HG03460 (cell line): ENCODE measurements at regions not wholly inside any gene's neighbourhood (a gene's known extent, or its start where the extent isn't known, plus 50 kb on each side); places are given as distances from the start of the nearest gene placed in this dataset.

ENCODE experiments used
- ATAC-seq: cut with Tn5 transposase; IDR thresholded peaks from one replicate; pipeline ENCODE4 v1.9.1; 2021; ENCODE audit not compliant: unreplicated experiment

- ATAC-seq = no peak
Measured at GRCh38 chr6:145485288-145485687, 250.0 kb downstream of the EPM2A start.

GRCh38 chr6:145486306-145486705 lies 249.0 kb downstream of the EPM2A start:
- no peak for ATAC-seq

GRCh38 chr6:145489583-145489982 lies 245.7 kb downstream of the EPM2A start:
- ATAC-seq = no peak

- ATAC-seq = no peak
Measured at GRCh38 chr6:145490068-145490467, 245.3 kb downstream of the EPM2A start.

GRCh38 chr6:145491126-145491525 lies 244.2 kb downstream of the EPM2A start:
- no peak for ATAC-seq

GRCh38 chr6:145497006-145497405 lies 238.3 kb downstream of the EPM2A start:
- no peak for ATAC-seq

GRCh38 chr6:145498425-145498824 lies 236.9 kb downstream of the EPM2A start:
- ATAC-seq = no peak

- no peak for ATAC-seq
Measured at GRCh38 chr6:145502416-145502815, 232.9 kb downstream of the EPM2A start.

- no peak for ATAC-seq
Measured at GRCh38 chr6:145506136-145506535, 229.2 kb downstream of the EPM2A start.

- ATAC-seq = no peak
Measured at GRCh38 chr6:145506565-145506964, 228.8 kb downstream of the EPM2A start.

GRCh38 chr6:145507239-145507638 lies 228.1 kb downstream of the EPM2A start:
- ATAC-seq = no peak

- no peak for ATAC-seq
Measured at GRCh38 chr6:145508107-145508506, 227.2 kb downstream of the EPM2A start.

GRCh38 chr6:145517492-145517891 lies 217.8 kb downstream of the EPM2A start:
- ATAC-seq = no peak

GRCh38 chr6:145525038-145525437 lies 210.3 kb downstream of the EPM2A start:
- no peak for ATAC-seq

GRCh38 chr6:145529582-145529981 lies 205.7 kb downstream of the EPM2A start:
- no peak for ATAC-seq

- ATAC-seq = no peak
Measured at GRCh38 chr6:145530454-145530853, 204.9 kb downstream of the EPM2A start.

- no peak for ATAC-seq
Measured at GRCh38 chr6:145531032-145531431, 204.3 kb downstream of the EPM2A start.

- ATAC-seq = no peak
Measured at GRCh38 chr6:145531822-145532221, 203.5 kb downstream of the EPM2A start.

GRCh38 chr6:145532361-145532760 lies 203.0 kb downstream of the EPM2A start:
- ATAC-seq = no peak

- no peak for ATAC-seq
Measured at GRCh38 chr6:145534989-145535388, 200.3 kb downstream of the EPM2A start.

- ATAC-seq = no peak
Measured at GRCh38 chr6:145538989-145539388, 196.3 kb downstream of the EPM2A start.

- no peak for ATAC-seq
Measured at GRCh38 chr6:145539831-145540230, 195.5 kb downstream of the EPM2A start.

GRCh38 chr6:145540741-145541140 lies 194.6 kb downstream of the EPM2A start:
- ATAC-seq = no peak

GRCh38 chr6:145544041-145544440 lies 191.3 kb downstream of the EPM2A start:
- ATAC-seq = no peak
